ENCODE measurements at regions not wholly inside any gene's neighbourhood (a gene's known extent, or its start where the extent isn't known, plus 50 kb on each side); places are given as distances from the start of the nearest gene placed in this dataset.

DNA sequence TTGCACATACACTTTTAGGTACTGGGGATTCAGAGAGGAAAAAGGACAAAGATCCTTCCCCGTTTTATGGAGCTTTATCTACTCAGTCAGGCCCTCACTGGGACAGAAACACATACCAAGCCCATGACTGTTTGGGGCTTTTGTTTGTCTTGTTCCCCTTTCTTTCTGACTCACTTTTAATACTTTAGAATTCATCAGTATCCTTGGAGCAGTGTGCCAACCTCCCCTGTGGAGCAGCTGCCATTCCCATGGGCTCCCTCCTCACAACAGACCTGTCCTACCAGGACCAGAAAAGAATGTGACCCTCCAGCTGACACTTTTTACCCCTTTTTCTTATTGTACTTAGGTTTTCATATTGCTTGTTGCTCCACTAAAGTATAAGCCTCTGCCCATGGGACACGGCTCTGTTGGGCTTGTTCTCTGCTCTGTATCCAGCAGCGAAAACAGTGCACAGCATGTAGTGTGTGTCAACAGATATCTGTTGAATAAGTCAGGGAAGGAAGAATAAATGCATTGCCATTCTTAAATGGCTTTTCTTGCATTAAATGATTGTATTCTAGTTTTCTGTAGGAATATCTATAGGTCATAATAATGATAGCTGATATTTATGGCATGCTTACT, 431.1 kb downstream of the EFNB2 start:
- H2AFZ ChIP-seq (ENCODE audit: low read depth, low read length, poor library complexity, severe bottlenecking) = peak overlapping the region; percentile 49
- peak overlapping the region; percentile 41 for H3K9ac ChIP-seq (ENCODE audit: low read length)
- peak overlapping the region; percentile 71 for H3K4me2 ChIP-seq (ENCODE audit: low read length)
- DNase-seq (ENCODE audit: low read depth, low spot score) (peak; percentile 78), ATAC-seq (peak; percentile 83)
- H3K9me3 ChIP-seq (ENCODE audit: control insufficient read depth in 1 of 2, insufficient read depth in 1 of 2, low read depth in 1 of 2, low read length in 2 of 2) = no peaks in the 10 kb centered on the region
- ChIA-PET RAD21 (ENCODE audit: low non-redundant PET in 1 of 2, low total read pairs in 2 of 2, uncharacterized antibody in 2 of 2, unreplicated experiment in 2 of 2) (interaction anchor here in 1 of 2 experiments (1.1 kb wide), 1 partner anchor 40 kb away, joined by 4 read pairs; no protein-coding TSS in a partner anchor), POLR2A (no interaction called here), CTCF (no interaction called here)
- no TSS peak for BruUV-seq (replicated peaks)
- H3K79me2 ChIP-seq (ENCODE audit: insufficient read depth, low read length) = no peaks in the 10 kb centered on the region
- H3K27ac ChIP-seq (ENCODE audit: low read depth, low read length) = peak overlapping the region; percentile 80
- intact Hi-C loops (cut with micrococcal nuclease) = loop anchor here (5.0 kb wide), 2 partner anchors 38 to 187 kb away; no protein-coding TSS in a partner anchor
- no peaks in the 10 kb centered on the region for H3K36me3 ChIP-seq (ENCODE audit: control insufficient read depth in 1 of 2, insufficient read depth in 2 of 2, low read length in 2 of 2)
- no peaks in the 10 kb centered on the region for H3K9me2 ChIP-seq (ENCODE audit: insufficient read depth)
- peaks cover 52 to 58% of the 10 kb centered on the region in 2 experiments for H3K4me1 ChIP-seq (ENCODE audit: control insufficient read depth in 1 of 2, insufficient read depth in 2 of 2, low read length in 2 of 2)
- H3K4me3 ChIP-seq (replicated peaks in 1 of 2; ENCODE audit: low read depth in 1 of 2, low read length in 2 of 2) = peak overlapping the region in 1 of 2 experiments; percentile 27; a peak in 2 of 4 replicates
- no peaks in the 10 kb centered on the region for H4K20me1 ChIP-seq (ENCODE audit: insufficient read depth)
- no peaks in the 10 kb centered on the region for H3K27me3 ChIP-seq (ENCODE audit: insufficient read depth, low read length)
- TF ChIP-seq EZH2phosphoT487 (IDR thresholded peaks at IDR 0.05; ENCODE audit: borderline replicate concordance) (no peak), POLR2AphosphoS5 (IDR thresholded peaks at IDR 0.05; ENCODE audit: low read depth, low read length) (peak; percentile 14; the same call in 1 of the 2 replicates), CBX3 (IDR thresholded peaks at IDR 0.05; ENCODE audit: low read depth) (peak; percentile 14; the same call in 1 of the 2 replicates), SRF (IDR thresholded peaks at IDR 0.05; ENCODE audit: low read depth) (0 out of 2 replicates have a peak, but pooled peaks have one; percentile 6), POLR2A (IDR thresholded peaks at IDR 0.05; ENCODE audit: borderline replicate concordance, extremely low read depth, insufficient read depth, insufficient read length) (no peak), JUND (IDR thresholded peaks at IDR 0.05) (peak; percentile 83), EZH2 (IDR thresholded peaks at IDR 0.05) (no peak), ZNF274 (IDR thresholded peaks at IDR 0.05; ENCODE audit: low read depth, low read length) (no peak), EGR1 (IDR thresholded peaks at IDR 0.05; ENCODE audit: low read depth) (no peak), YY1 (IDR thresholded peaks at IDR 0.05; ENCODE audit: extremely low read depth, insufficient replicate concordance, low read depth, low read length) (no peak), FOSL1 (IDR thresholded peaks at IDR 0.05; ENCODE audit: low read depth) (peak; percentile 88), RAD21 (IDR thresholded peaks at IDR 0.05; ENCODE audit: low read depth) (peak; percentile 21; the same call in 1 of the 2 replicates), TCF7L2 (IDR thresholded peaks at IDR 0.05; ENCODE audit: borderline replicate concordance, extremely low read depth, insufficient read depth, insufficient read length) (no peak), CEBPB (IDR thresholded peaks at IDR 0.05; ENCODE audit: low read depth) (peak; percentile 15; the same call in 1 of the 2 replicates), SP1 (IDR thresholded peaks at IDR 0.05; ENCODE audit: low read depth) (peak; percentile 55), ELF1 (IDR thresholded peaks at IDR 0.05; ENCODE audit: borderline replicate concordance, low read depth) (no peak), ZFX (IDR thresholded peaks at IDR 0.05) (no peak)
- TF ChIP-seq, protein P1, sequence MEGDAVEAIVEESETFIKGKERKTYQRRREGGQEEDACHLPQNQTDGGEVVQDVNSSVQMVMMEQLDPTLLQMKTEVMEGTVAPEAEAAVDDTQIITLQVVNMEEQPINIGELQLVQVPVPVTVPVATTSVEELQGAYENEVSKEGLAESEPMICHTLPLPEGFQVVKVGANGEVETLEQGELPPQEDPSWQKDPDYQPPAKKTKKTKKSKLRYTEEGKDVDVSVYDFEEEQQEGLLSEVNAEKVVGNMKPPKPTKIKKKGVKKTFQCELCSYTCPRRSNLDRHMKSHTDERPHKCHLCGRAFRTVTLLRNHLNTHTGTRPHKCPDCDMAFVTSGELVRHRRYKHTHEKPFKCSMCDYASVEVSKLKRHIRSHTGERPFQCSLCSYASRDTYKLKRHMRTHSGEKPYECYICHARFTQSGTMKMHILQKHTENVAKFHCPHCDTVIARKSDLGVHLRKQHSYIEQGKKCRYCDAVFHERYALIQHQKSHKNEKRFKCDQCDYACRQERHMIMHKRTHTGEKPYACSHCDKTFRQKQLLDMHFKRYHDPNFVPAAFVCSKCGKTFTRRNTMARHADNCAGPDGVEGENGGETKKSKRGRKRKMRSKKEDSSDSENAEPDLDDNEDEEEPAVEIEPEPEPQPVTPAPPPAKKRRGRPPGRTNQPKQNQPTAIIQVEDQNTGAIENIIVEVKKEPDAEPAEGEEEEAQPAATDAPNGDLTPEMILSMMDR (IDR thresholded peaks at IDR 0.05 in 2 of 3, conservative IDR thresholded peaks at IDR 0.05 in 1 of 3; ENCODE audit: borderline replicate concordance in 1 of 3, insufficient read depth in 1 of 3, low read depth in 2 of 3, low read length in 2 of 3) = no peak
- TF ChIP-seq, protein P2, sequence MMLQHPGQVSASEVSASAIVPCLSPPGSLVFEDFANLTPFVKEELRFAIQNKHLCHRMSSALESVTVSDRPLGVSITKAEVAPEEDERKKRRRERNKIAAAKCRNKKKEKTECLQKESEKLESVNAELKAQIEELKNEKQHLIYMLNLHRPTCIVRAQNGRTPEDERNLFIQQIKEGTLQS (IDR thresholded peaks at IDR 0.05) = no peak
- TF ChIP-seq, protein P3, sequence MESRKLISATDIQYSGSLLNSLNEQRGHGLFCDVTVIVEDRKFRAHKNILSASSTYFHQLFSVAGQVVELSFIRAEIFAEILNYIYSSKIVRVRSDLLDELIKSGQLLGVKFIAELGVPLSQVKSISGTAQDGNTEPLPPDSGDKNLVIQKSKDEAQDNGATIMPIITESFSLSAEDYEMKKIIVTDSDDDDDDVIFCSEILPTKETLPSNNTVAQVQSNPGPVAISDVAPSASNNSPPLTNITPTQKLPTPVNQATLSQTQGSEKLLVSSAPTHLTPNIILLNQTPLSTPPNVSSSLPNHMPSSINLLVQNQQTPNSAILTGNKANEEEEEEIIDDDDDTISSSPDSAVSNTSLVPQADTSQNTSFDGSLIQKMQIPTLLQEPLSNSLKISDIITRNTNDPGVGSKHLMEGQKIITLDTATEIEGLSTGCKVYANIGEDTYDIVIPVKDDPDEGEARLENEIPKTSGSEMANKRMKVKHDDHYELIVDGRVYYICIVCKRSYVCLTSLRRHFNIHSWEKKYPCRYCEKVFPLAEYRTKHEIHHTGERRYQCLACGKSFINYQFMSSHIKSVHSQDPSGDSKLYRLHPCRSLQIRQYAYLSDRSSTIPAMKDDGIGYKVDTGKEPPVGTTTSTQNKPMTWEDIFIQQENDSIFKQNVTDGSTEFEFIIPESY (IDR thresholded peaks at IDR 0.05; ENCODE audit: extremely low read depth, insufficient replicate concordance, low read length) = no peak

All from HCT116 (cell line).